ENCODE measurements at regions not wholly inside any gene's neighbourhood (a gene's known extent, or its start where the extent isn't known, plus 50 kb on each side); places are given as distances from the start of the nearest gene placed in this dataset.

GRCh38 chr11:80082406-80082805 lies 641.6 kb upstream of the TENM4 start:
- DNase-seq: no peak

GRCh38 chr11:80077113-80077512 lies 636.3 kb upstream of the TENM4 start:
- DNase-seq: no peak

- no peak for DNase-seq
These were observed 634.0 kb upstream of the TENM4 start for GRCh38 chr11:80074837-80075236.

GRCh38 chr11:80066291-80066690 lies 625.5 kb upstream of the TENM4 start:
- no peak for DNase-seq

- DNase-seq: no peak
These were observed 624.3 kb upstream of the TENM4 start for GRCh38 chr11:80065086-80065485.

- no peak for DNase-seq
These were observed 620.2 kb upstream of the TENM4 start for GRCh38 chr11:80061056-80061455.

- DNase-seq: no peak
These were observed 613.8 kb upstream of the TENM4 start for GRCh38 chr11:80054582-80055165.

- DNase-seq: no peak
These were observed 607.7 kb upstream of the TENM4 start for GRCh38 chr11:80048513-80048912.

GRCh38 chr11:80041136-80042000 lies 600.5 kb upstream of the TENM4 start:
- DNase-seq: no peak

GRCh38 chr11:80034801-80035200 lies 594.0 kb upstream of the TENM4 start:
- DNase-seq: no peak

- no peak for DNase-seq
These were observed 590.3 kb upstream of the TENM4 start for GRCh38 chr11:80031014-80031600.

GRCh38 chr11:80028998-80029397 lies 588.2 kb upstream of the TENM4 start:
- no peak for DNase-seq

- DNase-seq: no peak
These were observed 583.3 kb upstream of the TENM4 start for GRCh38 chr11:80024119-80024518.

- DNase-seq: no peak
These were observed 582.6 kb upstream of the TENM4 start for GRCh38 chr11:80023386-80023785.

GRCh38 chr11:80010536-80010935 lies 569.7 kb upstream of the TENM4 start:
- DNase-seq: no peak

- DNase-seq: no peak
These were observed 568.3 kb upstream of the TENM4 start for GRCh38 chr11:80009081-80009480.

- no peak for DNase-seq
These were observed 566.8 kb upstream of the TENM4 start for GRCh38 chr11:80007616-80008015.

- DNase-seq: no peak
These were observed 549.3 kb upstream of the TENM4 start for GRCh38 chr11:79990141-79990540.

- no peak for DNase-seq
These were observed 541.4 kb upstream of the TENM4 start for GRCh38 chr11:79982185-79982584.

GRCh38 chr11:79980916-79981315 lies 540.1 kb upstream of the TENM4 start:
- no peak for DNase-seq

- no peak for DNase-seq
These were observed 533.1 kb upstream of the TENM4 start for GRCh38 chr11:79973721-79974617.

GRCh38 chr11:79971255-79971654 lies 530.4 kb upstream of the TENM4 start:
- DNase-seq: no peak

- DNase-seq: no peak
These were observed 525.8 kb upstream of the TENM4 start for GRCh38 chr11:79966592-79966991.

Data from NCI-H1930 (cell line).